DOHH2 (cell line): ENCODE measurements at regions not wholly inside any gene's neighbourhood (a gene's known extent, or its start where the extent isn't known, plus 50 kb on each side); places are given as distances from the start of the nearest gene placed in this dataset.
"Not testable (repeated sequence)": the region's sequence is repeated elsewhere in the genome, so short reads cannot be mapped to it uniquely, and the experiment has no call there.

ENCODE experiments used
- H3F3A ChIP-seq: fragments of 200-600 bp; sonication (generic), shearing (Covaris generic); 2 replicates; pipeline ENCODE4 v1.6.0; 2016; ENCODE audit warnings: antibody characterized with exemption, mild to moderate bottlenecking; ENCODE audit not compliant: control insufficient read depth, insufficient read depth
- H3K27ac ChIP-seq: fragments of 200-600 bp; sonication (generic); 2 replicates; pipeline ENCODE4 v1.5.1; 2014; ENCODE audit warnings: low read depth, mild to moderate bottlenecking, low read length, moderate library complexity
- H3K27me3 ChIP-seq: fragments of 200-600 bp; sonication (generic); 2 replicates; pipeline ENCODE4 v1.6.1; 2014; ENCODE audit warnings: mild to moderate bottlenecking, low read length, mixed read lengths; ENCODE audit not compliant: control insufficient read depth
- H3K36me3 ChIP-seq: fragments of 200-600 bp; sonication (generic); 2 replicates; pipeline ENCODE4 v1.6.1; 2014; ENCODE audit warnings: mild to moderate bottlenecking, low read length, moderate library complexity, mixed read lengths; ENCODE audit not compliant: control insufficient read depth
- H3K4me1 ChIP-seq: fragments of 200-600 bp; sonication (generic); 2 replicates; pipeline ENCODE4 v1.6.1; 2014; ENCODE audit warnings: mild to moderate bottlenecking, low read length, mixed read lengths; ENCODE audit not compliant: control insufficient read depth
- H3K4me2 ChIP-seq: fragments of 200-600 bp; sonication (generic); 2 replicates; pipeline ENCODE4 v1.6.0; 2014; ENCODE audit warnings: mild to moderate bottlenecking, low read length, moderate library complexity
- H3K4me3 ChIP-seq: fragments of 200-600 bp; sonication (generic); 2 replicates; pipeline ENCODE4 v1.5.1; 2014; ENCODE audit warnings: mild to moderate bottlenecking, low read length, mixed read lengths
- H3K79me2 ChIP-seq: fragments of 200-600 bp; sonication (generic); 2 replicates; pipeline ENCODE4 v1.6.1; 2014; ENCODE audit warnings: mild to moderate bottlenecking, low read length, mixed read lengths; ENCODE audit not compliant: control insufficient read depth
- H3K9me2 ChIP-seq: fragments of 200-600 bp; sonication (generic); replicated peaks from 2 replicates; pipeline ENCODE4 v1.6.1; 2014; ENCODE audit warnings: mild to moderate bottlenecking, low read length, mixed read lengths; ENCODE audit not compliant: control insufficient read depth
- H3K9me3 ChIP-seq: fragments of 200-600 bp; sonication (generic); 2 replicates; pipeline ENCODE4 v1.6.1; 2014; ENCODE audit warnings: antibody characterized with exemption, low read length, mixed read lengths; ENCODE audit not compliant: control insufficient read depth, insufficient read depth
- H4K20me1 ChIP-seq: fragments of 200-600 bp; sonication (generic); 2 replicates; pipeline ENCODE4 v1.6.0; 2014; ENCODE audit warnings: low read depth, mild to moderate bottlenecking, antibody characterized with exemption, low read length, moderate library complexity; ENCODE audit not compliant: control insufficient read depth, insufficient read depth
- EZH2phosphoT487 ChIP-seq: fragments of 200-600 bp; sonication (generic); IDR thresholded peaks from 2 replicates; pipeline ENCODE4 v1.6.1; 2017; ENCODE audit warnings: borderline replicate concordance, mild to moderate bottlenecking, antibody characterized with exemption, low read length, moderate library complexity, mixed read lengths
- TF ChIP-seq, protein P1 (sequence below): fragments of 200-600 bp; sonication (generic); IDR thresholded peaks from one replicate; pipeline ENCODE4 v1.5.1; 2014; ENCODE audit warnings: antibody characterized with exemption, mild to moderate bottlenecking, low read depth, low read length; ENCODE audit not compliant: poor library complexity, severe bottlenecking

DNA sequence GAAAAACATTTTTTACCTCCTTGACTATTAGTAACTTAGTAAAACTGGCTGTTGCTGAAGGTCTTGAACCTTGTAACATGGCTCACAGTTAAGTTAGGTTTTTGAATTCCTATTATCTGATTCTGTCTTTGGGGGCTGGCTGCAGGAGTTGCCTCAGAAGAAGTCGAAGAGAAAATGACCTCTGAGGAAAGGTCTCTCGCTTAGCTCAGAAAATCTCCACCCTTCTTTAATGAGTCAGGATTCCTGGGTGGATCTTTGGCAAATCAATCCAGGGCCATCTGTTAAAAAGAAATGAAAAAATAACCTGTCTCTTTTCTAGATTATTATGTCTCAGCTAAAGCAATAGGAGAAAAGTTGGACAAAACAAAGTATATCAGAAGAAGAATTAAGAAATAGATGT is 267.8 kb upstream of the SEMA3C start:
- Histone ChIP-seq H3K9me3 (no peaks in the 10 kb centered on the region), H3K4me1 (no peaks in the 10 kb centered on the region), H3K4me2 (no peak overlapping the region), H3K4me3 (no peak overlapping the region), H4K20me1 (no peaks in the 10 kb centered on the region), H3K27ac (no peak overlapping the region), H3K27me3 (no peaks in the 10 kb centered on the region), H3K79me2 (no peaks in the 10 kb centered on the region), H3K9me2 (no peaks in the 10 kb centered on the region), H3F3A (no peaks in the 10 kb centered on the region), H3K36me3 (no peaks in the 10 kb centered on the region)
- TF ChIP-seq, protein P1, sequence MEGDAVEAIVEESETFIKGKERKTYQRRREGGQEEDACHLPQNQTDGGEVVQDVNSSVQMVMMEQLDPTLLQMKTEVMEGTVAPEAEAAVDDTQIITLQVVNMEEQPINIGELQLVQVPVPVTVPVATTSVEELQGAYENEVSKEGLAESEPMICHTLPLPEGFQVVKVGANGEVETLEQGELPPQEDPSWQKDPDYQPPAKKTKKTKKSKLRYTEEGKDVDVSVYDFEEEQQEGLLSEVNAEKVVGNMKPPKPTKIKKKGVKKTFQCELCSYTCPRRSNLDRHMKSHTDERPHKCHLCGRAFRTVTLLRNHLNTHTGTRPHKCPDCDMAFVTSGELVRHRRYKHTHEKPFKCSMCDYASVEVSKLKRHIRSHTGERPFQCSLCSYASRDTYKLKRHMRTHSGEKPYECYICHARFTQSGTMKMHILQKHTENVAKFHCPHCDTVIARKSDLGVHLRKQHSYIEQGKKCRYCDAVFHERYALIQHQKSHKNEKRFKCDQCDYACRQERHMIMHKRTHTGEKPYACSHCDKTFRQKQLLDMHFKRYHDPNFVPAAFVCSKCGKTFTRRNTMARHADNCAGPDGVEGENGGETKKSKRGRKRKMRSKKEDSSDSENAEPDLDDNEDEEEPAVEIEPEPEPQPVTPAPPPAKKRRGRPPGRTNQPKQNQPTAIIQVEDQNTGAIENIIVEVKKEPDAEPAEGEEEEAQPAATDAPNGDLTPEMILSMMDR, result no peak
- no peak for TF ChIP-seq EZH2phosphoT487

DNA sequence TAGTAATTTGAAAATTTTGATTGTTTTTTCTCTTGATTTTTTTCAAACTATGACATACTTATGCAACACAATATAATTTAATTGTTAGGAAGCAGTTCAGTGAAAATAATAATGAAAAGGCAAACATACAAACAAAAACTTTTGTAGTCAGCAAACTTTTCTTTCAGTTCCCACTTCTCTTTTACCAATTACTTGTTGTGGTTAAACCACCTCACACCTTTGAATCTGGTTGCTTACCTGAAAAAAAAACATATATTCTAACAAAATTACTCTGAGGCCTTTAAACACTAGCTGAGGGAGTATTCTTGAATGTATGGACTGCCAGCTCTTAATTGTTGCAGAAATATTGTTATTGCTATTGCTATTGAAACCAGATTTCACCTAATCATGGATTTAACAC is 266.2 kb upstream of the SEMA3C start:
- H3K27me3 ChIP-seq, result no peaks in the 10 kb centered on the region
- H3K79me2 ChIP-seq, result no peaks in the 10 kb centered on the region
- no peak overlapping the region for H3K27ac ChIP-seq
- H3K4me1 ChIP-seq, result no peaks in the 10 kb centered on the region
- no peaks in the 10 kb centered on the region for H3K36me3 ChIP-seq
- TF ChIP-seq EZH2phosphoT487, result no peak
- TF ChIP-seq, protein P1, result no peak
- no peak overlapping the region for H3K4me2 ChIP-seq
- H3K9me3 ChIP-seq, result no peaks in the 10 kb centered on the region
- H3F3A ChIP-seq, result no peaks in the 10 kb centered on the region
- no peaks in the 10 kb centered on the region for H4K20me1 ChIP-seq
- no peak overlapping the region for H3K4me3 ChIP-seq
- no peaks in the 10 kb centered on the region for H3K9me2 ChIP-seq

DNA sequence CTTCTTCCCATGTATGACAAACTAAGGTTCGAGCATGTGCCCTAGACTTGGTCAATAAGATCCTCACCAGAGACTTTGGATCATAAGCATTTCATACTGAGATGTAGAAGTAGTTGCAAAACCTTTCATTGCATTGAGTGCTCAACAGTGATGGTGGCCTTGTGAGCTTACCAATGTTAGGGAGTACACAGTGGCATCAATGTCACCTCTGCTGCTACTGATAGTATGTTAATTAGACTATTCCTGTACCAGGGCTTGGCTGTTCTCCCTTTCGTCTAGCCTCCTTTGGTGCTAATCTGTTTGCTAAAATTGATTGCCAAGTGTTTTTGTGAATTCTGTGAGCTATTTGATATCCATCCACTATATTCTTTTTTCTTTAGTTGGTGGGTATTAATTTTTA is 264.5 kb upstream of the SEMA3C start:
- Histone ChIP-seq H3K27ac (no peak overlapping the region), H3K4me3 (no peak overlapping the region), H4K20me1 (no peaks in the 10 kb centered on the region), H3K79me2 (no peaks in the 10 kb centered on the region), H3K9me2 (no peaks in the 10 kb centered on the region), H3K9me3 (no peaks in the 10 kb centered on the region), H3K4me2 (no peak overlapping the region), H3K36me3 (no peaks in the 10 kb centered on the region), H3F3A (no peaks in the 10 kb centered on the region), H3K27me3 (no peaks in the 10 kb centered on the region), H3K4me1 (no peaks in the 10 kb centered on the region)
- TF ChIP-seq EZH2phosphoT487, result no peak
- TF ChIP-seq, protein P1, result no peak

DNA sequence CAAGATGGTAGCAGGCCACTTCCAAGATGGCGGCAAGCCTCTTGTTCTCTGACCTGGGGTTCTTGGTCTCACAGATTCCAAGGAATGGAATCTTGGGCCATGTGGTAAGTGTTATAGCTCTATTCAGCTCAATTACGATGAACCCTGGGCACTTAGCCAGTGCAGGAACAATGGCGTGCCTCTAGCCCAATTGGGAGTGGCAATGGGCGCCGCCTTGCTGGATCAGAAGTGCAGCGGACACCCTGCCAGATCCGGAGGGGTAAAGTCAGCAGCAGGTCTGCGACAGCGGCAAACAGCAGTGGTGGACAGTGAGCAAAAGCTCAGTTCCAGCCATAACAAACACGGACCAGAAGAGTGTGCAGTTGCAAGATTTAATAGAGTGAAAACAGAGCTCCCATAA is 263.2 kb upstream of the SEMA3C start:
- not testable (repeated sequence) for H3K79me2 ChIP-seq, H3K9me2 ChIP-seq, H3K27ac ChIP-seq, H3K4me3 ChIP-seq, H3K9me3 ChIP-seq, H3K4me1 ChIP-seq, H3K27me3 ChIP-seq, H3K4me2 ChIP-seq, H3F3A ChIP-seq, H4K20me1 ChIP-seq, H3K36me3 ChIP-seq
